ENCODE measurements at regions not wholly inside any gene's neighbourhood (a gene's known extent, or its start where the extent isn't known, plus 50 kb on each side); places are given as distances from the start of the nearest gene placed in this dataset.

DNA sequence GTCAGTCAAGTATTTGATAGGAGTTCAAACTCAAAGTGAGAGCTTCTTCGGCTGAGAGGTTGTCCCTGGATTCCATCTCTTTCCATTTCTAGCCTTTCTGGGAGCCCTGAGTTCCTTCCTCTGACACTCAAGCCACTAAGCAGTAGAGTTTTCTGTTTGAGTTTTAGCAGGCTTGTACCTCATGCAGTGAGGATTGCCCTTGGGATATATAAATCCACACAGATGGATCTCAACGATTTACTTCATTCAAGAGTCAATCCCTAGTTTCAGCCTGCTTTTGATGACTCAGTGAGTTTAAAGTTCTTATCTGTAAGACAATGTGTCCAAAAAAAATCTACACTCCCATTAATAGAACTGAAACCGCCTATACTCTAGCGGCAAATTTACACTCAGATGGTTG lies 2240.9 kb upstream of the WWC1 start:
- DNase-seq (ENCODE audit: extremely low read depth, low read depth): no peak
- TF ChIP-seq, protein P1, sequence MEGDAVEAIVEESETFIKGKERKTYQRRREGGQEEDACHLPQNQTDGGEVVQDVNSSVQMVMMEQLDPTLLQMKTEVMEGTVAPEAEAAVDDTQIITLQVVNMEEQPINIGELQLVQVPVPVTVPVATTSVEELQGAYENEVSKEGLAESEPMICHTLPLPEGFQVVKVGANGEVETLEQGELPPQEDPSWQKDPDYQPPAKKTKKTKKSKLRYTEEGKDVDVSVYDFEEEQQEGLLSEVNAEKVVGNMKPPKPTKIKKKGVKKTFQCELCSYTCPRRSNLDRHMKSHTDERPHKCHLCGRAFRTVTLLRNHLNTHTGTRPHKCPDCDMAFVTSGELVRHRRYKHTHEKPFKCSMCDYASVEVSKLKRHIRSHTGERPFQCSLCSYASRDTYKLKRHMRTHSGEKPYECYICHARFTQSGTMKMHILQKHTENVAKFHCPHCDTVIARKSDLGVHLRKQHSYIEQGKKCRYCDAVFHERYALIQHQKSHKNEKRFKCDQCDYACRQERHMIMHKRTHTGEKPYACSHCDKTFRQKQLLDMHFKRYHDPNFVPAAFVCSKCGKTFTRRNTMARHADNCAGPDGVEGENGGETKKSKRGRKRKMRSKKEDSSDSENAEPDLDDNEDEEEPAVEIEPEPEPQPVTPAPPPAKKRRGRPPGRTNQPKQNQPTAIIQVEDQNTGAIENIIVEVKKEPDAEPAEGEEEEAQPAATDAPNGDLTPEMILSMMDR (IDR thresholded peaks at IDR 0.05; ENCODE audit: low read depth, low read length): no peak

DNA sequence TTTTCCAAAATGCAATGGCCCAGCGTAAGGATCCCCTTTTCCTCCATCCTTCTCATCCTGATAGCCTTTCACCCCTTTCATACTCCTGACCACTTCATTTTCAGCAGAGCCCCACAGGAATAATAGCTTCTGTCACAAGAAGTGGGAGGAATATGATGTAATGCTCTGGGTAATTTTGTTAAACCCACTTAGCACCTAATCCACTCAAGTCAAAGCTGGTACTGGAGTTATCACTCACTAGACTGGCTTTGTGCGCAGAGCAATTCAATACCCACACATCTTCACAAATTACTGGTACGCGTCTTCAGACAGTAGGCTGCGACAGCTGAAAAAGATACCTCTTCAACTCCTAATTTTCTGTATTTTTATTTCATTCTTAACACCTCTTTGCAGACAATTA lies 2232.8 kb upstream of the WWC1 start:
- DNase-seq (ENCODE audit: extremely low read depth, low read depth): no peak
- TF ChIP-seq, protein P1 (IDR thresholded peaks at IDR 0.05; ENCODE audit: low read depth, low read length): no peak

DNA sequence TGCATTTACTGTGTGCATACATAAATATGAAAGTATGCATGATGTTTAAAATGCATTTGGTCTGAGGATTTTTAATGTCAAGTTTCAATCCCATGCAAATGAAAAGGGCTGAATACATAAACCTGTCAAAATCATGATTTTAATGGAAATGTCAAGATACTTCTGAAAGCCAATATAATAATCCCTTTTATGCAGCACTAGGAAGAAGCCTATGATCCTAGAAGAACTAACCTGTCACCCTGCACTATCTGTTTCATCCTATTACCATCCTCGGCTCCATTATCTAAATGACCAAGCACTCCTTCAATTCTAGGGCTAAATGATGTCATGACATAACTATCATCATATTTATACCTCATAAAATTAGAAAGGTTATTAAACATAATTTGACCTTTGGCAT lies 2229.4 kb upstream of the WWC1 start:
- no peak for DNase-seq (ENCODE audit: extremely low read depth, low read depth)
- TF ChIP-seq, protein P1 (IDR thresholded peaks at IDR 0.05; ENCODE audit: low read depth, low read length): no peak

DNA sequence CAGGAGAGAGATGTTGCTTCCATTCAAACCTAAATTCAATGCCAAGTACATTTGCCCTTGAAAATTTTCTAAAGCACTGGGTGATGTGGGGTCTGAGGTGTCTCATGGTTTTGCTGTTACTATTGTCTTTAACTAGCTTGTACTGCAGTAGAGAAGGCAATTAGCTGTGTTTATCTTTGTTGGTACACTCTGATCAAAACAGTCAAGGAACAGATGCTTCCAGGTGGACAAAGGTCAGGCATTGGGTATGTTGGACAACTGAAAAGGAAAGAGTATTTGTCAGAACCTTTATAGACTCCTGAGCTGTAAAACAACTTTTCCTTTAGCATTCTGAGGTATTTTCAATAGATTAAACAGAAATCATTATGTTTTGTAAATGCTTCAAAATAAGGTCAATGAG lies 2228.7 kb upstream of the WWC1 start:
- DNase-seq (ENCODE audit: extremely low read depth, low read depth): no peak
- TF ChIP-seq, protein P1 (IDR thresholded peaks at IDR 0.05; ENCODE audit: low read depth, low read length): no peak

DNA sequence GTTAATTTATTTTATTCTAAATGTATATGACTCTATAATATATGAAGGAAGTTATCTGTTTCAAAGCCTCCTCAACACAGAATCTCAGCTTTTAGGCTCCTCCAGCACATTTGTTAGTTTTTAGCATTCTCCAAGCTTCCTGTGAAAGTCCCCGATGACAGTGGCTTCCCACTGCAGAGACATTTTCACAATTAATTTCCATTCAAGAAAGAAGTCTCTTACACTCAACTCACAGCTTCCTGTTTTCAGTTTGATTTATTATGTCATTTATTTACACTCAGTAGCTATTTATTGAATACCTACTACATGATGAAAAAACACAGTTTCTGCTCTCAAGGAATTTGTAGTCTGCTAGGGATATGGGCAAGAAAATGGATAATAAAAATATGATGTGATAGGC lies 2228.2 kb upstream of the WWC1 start:
- TF ChIP-seq, protein P1 (IDR thresholded peaks at IDR 0.05; ENCODE audit: low read depth, low read length): no peak
- DNase-seq (ENCODE audit: extremely low read depth, low read depth): no peak

DNA sequence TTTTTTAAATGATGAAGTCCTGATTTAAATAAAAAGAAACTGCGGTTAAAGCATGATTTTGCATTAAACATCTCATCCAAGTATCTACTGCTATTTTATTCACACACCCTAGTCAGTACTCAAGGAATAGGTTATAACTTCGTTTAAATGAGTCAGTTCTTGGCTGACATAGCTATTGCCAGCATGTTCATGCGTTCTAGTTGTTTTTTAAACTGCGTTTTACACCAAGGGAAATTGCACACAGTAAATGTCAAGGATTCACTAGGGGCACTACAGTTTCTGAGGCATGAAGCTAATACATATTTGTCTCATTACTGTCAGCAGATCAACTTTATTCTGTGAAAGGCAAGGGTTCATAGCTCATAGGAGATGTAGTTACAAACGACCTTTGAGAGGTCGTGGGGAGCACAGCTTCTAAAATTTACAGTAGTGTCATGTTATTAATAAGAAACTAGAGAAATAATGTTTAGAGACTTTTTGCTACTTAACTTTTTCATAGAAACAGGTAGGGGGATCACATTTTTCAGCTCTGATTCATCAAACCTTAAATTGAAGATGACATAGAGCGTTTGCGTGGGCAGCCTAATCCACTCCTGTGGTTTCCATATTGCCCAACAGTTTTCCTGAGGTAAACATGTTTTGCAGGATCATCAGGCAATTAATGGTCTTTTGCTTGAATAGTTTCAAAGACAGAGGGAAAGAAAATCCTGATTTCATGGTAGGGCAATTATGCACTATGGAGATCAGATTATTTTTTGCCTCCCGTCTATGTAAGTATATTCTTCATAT lies 2222.7 kb upstream of the WWC1 start:
- no peak for DNase-seq (ENCODE audit: extremely low read depth, low read depth)
- TF ChIP-seq, protein P1 (IDR thresholded peaks at IDR 0.05; ENCODE audit: low read depth, low read length): no peak

DNA sequence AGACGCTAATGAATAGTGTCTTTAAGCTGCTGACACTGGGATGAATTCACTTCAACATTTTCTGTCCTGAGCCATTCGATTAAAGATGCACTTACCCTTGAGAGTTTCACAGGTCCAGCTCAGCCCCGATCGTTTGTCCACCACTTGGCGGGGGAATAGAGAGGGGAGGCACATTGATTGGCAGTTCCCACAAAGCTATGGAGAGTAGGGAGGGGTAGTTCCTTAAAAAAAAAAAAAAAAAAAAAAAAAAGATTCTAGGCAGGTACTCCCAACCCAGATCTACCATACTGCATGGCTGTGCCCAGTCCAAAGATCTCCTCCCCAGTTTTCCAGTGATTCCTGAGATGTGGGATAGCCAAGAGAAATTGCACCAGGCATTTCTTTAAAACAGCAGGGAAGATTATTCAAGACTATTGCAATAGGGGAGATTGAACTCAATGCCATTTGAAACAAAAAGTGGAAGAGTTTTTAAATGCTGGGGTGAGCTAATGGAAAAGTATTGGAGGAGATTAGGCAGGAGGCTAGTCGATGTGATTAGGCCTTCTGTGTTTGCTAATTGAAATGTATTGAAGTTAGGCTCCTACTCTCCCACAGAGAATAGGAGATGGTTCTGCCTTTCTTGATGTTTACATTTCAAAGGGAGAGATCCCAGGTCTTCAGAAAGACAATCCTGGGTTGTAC lies 2217.4 kb upstream of the WWC1 start:
- TF ChIP-seq, protein P1 (IDR thresholded peaks at IDR 0.05; ENCODE audit: low read depth, low read length): no peak
- no peak for DNase-seq (ENCODE audit: extremely low read depth, low read depth)
